Right renal pelvis (tissue), 4 donors: ENCODE measurements at regions not wholly inside any gene's neighbourhood (a gene's known extent, or its start where the extent isn't known, plus 50 kb on each side); places are given as distances from the start of the nearest gene placed in this dataset.
A peak's percentile ranks its signal among the peaks of the same experiment; 100 is the strongest.
"Not testable (repeated sequence)": the region's sequence is repeated elsewhere in the genome, so short reads cannot be mapped to it uniquely, and the experiment has no call there.

Experiments
- DNase-seq, 4 donors: peaks; one replicate each; pipeline ENCODE4 v3.0.0-alpha.2; 2013; ENCODE audit warnings: low read depth in 4 of 4, low spot score in 3 of 4, missing footprints in 1 of 4

GRCh38 chr6:137933696-137934095, 66.6 kb downstream of the TNFAIP3 start:
- no peak for DNase-seq

GRCh38 chr6:137936798-137937197, 69.7 kb downstream of the TNFAIP3 start:
- no peak for DNase-seq

GRCh38 chr6:137937834-137938233, 70.8 kb downstream of the TNFAIP3 start:
- DNase-seq: no peak

- no peak for DNase-seq
These were observed 71.8 kb downstream of the TNFAIP3 start for GRCh38 chr6:137938770-137939379.

GRCh38 chr6:137941995-137942394, 74.9 kb downstream of the TNFAIP3 start:
- no peak for DNase-seq

- no peak for DNase-seq
These were observed 75.7 kb downstream of the TNFAIP3 start for GRCh38 chr6:137942736-137943135.

GRCh38 chr6:137944381-137944780, 77.3 kb downstream of the TNFAIP3 start:
- DNase-seq: not testable (repeated sequence)

GRCh38 chr6:137944793-137945498, 77.9 kb downstream of the TNFAIP3 start:
- DNase-seq: peak; percentile 6 to 22 (median 12)

- DNase-seq: no peak
These were observed 82.8 kb downstream of the TNFAIP3 start for GRCh38 chr6:137949686-137950390.

- DNase-seq: no peak
These were observed 83.5 kb downstream of the TNFAIP3 start for GRCh38 chr6:137950581-137950980.

- DNase-seq: no peak
These were observed 84.1 kb downstream of the TNFAIP3 start for GRCh38 chr6:137951064-137951597.

GRCh38 chr6:137952247-137952646, 85.2 kb downstream of the TNFAIP3 start:
- DNase-seq: no peak

- no peak for DNase-seq
These were observed 86.7 kb downstream of the TNFAIP3 start for GRCh38 chr6:137953761-137954160.

- DNase-seq: no peak
These were observed 87.2 kb downstream of the TNFAIP3 start for GRCh38 chr6:137954253-137954652.

- DNase-seq: no peak
These were observed 89.0 kb downstream of the TNFAIP3 start for GRCh38 chr6:137956098-137956488.

GRCh38 chr6:137957471-137957870, 90.4 kb downstream of the TNFAIP3 start:
- DNase-seq: no peak

GRCh38 chr6:137958811-137959565, 91.9 kb downstream of the TNFAIP3 start:
- no peak for DNase-seq

- DNase-seq: no peak
These were observed 95.7 kb downstream of the TNFAIP3 start for GRCh38 chr6:137962725-137963124.

- DNase-seq: no peak
These were observed 97.8 kb downstream of the TNFAIP3 start for GRCh38 chr6:137964876-137965275.

GRCh38 chr6:137967689-137968454, 100.8 kb downstream of the TNFAIP3 start:
- no peak for DNase-seq
